ENCODE measurements at regions not wholly inside any gene's neighbourhood (a gene's known extent, or its start where the extent isn't known, plus 50 kb on each side); places are given as distances from the start of the nearest gene placed in this dataset.

DNA sequence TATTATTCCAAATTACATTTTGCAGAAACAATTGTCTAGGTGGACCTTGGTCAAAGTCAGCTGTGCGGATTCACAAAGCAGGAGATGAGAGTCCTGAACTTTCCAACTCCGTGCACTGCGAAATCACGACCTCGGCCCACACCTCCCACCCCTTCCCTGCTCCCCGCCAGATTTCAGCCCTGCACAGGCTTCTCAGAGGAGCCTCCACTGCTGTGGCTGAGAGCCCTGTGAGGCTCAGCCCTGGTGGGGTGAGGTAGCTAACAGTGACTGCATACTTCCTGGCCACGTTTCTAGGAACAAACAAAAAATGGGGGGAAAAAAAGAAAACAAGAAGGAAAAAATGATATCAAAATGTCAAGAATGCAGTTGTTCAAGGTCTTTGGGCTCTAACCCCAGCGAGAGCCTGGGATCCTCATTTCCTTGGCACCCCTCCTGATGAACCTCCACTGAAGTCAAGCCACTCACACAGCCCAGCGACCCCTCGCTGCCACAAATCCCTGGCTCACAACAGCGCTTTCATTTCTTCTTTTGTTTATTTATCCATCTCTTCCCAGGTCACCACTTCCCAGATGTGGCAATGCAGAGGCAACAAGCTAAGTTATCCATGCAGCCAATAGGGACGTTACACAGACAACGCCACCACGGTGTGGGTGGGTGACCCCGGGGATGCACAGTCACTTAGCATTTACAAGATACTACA lies 729.7 kb upstream of the ID2 start:
- DNase-seq: no peak

DNA sequence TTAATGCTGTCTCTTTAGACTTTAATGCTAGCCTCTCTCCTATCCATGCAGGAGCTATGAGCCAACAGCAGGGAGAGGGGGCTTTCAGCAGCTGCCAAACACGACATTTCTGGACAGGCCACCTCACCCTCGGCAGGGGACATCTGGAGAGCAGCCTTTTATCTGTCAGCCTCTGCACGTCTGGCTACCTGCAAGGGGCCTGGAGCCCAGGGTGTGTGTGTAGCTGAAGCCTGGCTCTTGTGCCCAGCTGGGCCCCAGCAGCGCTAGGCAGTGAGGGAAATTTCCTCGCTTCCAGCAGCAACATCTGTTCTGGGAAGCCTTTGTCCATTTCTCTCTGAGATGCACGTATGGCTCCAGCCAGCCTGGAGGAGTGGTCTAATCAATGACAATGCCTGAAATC lies 728.7 kb upstream of the ID2 start:
- DNase-seq: peak; percentile 3 to 83

DNA sequence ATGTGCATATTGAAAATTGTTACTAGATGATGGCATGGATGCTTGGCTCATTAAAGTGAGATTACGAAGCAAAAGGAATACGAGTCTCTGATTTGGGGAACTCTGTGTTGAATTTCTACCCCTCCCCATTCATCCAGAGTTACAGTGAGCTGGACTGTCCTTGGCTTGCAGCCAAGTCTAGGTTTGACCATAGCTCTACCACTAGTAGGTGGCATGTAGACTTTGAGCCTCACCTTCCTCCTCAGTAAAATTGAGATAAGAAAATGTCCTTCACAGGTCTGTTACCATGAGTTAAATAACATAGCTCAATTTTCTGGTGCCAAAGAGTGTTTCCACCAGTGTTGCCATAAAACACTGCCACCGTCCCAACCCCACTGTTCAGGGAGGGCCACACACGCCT lies 727.6 kb upstream of the ID2 start:
- no peak for DNase-seq

DNA sequence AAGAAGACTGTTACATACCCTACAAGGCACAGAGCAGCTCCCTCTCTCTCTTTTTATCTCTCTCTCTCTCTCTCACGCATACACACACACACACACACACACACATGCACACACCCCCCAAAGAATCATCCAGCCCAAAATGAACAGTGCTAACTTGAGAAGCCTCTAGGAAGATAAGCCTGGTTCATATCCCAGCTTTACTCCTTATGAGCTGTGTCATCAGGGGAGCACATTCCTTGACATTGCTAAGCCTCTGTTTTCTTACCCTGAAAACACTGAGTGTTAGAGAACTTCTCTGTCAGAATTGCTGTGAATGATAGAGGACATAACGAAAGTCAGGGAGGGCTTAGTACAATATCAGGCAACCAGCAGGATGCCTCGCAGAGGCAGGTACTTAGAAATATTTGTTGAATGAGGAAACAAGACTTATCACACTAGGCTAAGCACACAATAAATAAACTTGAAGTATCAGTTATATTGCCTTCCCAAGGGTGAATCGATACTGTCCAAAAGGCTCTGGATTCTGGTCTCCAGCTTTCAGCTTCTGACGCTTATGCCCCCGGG lies 725.6 kb upstream of the ID2 start:
- DNase-seq: no peak

DNA sequence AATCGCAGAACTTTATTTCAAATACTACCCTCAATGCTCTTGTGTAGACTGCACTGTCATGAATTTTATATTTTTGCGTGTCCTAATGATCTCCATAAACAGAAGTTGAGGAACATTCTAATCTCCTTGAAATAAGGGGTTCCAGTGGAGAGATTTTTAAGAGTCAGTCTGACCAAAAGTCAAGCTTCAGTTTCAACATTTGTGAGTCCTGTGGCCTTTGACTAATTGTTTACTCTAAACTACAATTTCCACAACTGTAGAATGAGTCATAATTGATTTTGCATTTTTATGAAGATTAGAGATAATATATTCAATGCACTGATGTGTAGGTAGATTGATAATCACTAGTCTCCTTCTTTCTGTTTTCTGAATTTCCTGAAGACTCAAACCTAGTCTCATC lies 720.3 kb upstream of the ID2 start:
- no peak for DNase-seq

DNA sequence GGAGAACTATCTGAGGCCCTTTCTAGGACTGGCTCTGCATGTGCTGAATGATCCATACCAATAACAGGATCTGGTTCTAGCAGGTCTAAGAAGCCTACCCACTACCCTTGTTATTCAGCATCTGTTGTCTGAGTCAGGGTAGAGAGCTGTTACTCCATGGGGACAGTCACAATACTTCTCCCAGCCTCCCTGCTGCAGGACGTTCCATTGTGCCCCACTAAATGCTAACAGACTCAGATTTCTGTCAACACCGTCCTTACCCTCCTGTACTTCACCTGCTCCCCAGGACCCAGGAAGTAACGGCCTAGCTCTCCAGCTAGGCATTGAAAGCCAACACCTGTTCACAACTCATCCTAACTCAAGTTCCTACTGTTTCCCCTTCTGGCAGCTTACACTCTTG lies 719.7 kb upstream of the ID2 start:
- no peak for DNase-seq

DNA sequence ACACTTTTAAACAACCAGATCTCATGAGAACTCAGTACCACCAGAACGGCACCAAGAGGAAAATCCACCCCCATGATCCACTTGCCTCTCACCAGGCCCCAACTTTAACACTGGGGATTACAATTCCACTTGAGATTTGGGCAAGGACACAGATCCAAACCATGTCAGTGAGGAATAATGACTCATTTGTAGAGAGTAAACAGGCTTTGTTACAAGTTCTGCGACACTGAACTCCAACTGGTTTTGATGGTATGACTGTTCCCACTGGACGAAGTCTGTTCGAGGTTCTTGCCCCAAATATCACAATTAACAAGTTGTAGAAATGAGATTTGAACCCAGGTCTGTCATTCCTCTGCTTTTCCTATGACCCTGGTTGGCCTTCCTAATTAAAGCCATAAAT lies 718.1 kb upstream of the ID2 start:
- no peak for DNase-seq

DNA sequence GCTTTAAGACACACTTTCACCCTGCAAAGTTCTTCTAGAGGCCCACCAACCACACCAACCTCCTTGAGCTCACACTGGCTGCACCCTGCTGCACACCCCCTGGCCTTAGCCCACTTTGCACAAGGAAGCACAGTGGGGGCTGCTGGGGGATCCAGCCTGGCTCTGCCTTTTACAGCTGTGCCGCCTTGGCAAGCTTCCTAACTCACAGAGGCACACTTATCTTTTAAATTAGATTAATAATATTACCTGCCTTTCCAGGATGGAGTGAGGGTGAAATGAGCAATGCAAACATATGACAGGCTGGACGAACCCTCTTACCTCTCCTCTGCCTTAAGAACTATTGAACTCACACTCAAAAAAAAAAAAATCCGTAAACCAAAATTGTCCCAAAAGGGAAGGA lies 715.8 kb upstream of the ID2 start:
- DNase-seq: no peak

DNA sequence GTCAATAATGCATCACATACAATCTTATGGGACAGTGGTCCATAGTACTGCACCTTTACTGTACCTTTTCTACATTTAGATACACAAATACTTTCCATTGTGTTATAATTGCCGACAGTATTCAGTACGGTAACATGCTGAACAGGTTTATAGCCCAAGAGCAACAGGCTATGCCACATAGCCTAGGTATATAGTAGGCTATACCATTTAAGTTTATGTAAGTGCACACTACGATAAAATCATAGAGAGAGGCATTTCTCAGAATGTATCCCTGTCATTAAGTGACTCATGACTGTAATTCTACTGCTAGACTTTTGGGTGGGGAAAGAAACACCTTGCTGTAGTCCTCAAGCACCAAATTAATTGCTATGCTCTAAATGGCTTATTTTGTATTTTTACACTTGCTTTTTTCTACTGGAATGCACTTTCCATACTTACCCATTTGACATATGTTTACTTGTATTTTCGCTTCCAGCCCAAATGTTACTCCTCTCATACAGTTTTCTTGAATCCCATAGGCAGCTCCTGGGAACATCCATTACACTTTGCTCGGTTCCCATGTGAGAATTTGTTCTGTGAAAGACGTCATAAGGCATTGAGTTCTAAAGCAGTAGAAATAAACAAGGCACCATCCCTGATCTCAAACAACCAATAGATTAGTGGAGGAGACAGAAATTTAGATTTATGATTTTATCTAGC lies 714.0 kb upstream of the ID2 start:
- no peak for DNase-seq

DNA sequence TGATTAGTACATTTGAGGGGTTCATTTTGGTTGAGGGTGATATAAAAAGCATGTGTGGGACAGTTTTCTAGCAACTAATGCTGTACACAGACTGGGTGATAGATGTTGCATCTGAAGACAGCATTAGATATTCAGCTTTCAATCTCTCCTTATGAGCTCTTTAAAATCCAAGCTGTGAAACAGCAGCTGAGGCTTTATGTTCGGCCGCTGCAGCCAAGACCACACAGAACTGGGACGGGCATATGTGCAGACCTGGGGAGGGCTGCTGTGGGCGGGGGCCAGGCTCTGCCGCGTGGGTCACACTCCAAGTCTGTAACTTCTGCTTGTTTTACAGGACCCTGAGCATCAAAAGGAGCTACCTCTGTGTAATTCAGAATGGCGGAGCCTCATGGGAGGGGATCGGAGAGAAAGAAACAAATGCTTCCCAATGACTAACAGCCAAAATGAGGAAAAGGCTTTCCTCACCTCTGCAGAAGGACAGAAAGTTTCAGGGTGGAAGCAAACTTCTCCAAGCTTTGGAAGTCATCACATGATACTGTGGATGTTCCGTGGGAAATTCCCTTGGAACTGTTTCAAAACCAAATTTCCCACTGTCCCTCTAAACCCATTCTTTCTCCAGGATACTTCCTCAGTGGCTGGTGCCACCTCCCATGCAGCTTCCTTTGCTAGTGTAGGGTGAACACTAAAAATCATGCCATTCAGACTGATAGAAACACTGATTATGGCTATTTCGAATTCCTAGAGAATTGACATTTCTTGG lies 711.9 kb upstream of the ID2 start:
- DNase-seq: no peak

DNA sequence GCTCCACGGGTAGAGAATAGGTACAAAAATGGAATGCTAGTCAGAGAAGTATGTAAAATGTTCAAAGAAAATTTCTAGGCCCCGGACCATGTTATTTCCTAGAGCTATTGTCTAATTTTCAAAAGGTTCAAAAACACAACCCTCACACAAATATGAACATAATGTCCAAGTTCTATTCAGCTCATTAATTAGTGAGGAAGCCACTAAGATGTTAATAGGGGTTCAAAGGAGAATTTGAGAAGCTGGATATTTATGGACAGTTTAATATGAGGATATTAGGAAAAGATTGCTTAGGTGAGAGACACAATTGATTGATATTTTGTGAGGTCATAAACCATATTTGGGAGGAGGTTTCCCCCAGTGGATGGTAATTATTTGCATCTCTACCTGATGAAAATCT lies 710.6 kb upstream of the ID2 start:
- no peak for DNase-seq

DNA sequence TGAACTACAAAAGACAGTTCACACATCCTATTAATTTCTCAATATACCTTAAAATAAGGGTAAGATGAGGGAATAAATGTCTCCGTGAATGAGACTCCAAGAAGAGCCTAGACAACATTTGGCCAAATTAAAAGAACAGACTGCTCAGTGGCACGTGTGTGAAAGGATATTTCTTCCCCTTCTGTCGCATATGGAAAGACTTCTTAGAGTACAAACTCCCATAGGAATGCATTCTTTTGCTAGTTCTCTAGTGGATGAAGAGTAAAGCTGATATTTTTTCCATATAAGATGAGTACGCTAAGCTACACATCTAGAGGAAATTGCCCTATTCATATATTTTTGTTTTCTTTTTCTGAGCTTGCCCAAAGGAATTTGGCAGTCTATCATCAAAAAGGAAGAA lies 710.0 kb upstream of the ID2 start:
- no peak for DNase-seq

DNA sequence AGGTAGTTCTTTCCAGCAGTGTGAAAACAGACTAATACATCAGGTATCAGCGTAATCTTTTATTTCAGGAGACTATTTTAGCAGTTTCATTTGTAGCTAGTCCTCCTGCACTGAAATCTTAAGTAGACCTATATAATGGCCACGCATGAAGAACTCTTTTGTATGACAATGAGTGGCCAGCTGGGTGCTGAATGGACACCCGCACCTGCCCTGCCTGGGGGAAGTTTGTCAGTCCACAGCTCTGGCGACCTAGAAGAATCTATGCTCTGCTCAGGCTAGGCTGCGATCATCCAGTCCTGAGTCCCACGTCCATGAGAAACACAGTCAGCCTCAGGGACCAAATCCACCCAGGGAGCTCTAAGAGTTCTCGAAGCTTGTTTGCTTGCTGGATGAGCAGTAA lies 709.2 kb upstream of the ID2 start:
- DNase-seq: no peak

DNA sequence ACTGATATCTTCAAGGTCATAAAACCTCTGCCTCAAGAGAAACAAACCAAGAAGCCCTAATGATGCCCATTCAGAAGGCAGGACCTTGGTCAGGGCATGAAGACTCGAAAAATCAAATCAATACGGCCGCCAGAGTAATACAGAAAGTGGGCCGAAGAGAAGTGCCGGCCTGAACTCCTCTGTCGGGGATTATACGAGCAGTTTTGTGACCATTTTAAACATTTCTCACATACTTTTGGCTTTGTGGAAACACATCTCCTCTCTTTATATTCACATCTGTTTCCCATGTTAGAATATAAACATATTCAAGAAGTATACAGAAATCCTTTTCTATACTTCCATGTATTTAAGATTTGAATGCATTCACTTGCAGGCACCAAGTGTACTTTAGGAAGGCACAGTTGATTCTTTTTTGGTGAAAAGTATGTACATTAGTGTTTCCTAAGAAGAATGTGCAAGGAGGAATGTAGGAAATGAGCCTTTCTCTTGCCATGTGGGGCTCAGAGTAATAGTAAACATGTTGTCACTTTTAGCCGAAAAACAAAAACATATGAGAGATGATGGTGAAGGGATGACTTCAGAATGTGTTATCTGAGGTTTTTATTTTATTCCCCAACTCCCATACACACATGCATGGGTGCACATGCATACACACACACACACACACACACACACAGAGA lies 707.9 kb upstream of the ID2 start:
- no peak for DNase-seq

DNA sequence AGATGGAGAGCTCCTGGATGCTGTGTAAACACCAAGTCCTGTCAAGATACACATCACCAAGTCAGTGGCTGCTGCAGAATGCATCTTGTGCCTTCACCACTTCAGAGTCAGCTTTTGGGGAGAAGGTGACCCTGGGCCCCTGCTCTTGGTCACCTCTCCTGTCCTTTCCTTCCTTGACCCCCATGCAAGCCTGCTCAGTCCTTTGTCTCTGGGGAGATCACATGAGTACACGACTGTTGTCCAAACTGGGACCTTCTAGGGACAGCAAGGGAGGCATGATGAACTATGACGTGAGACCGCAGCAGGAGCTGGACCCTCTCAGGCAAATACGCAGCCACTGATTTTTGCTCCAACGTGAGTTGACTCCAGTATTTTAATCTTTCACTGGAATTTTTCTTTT lies 706.9 kb upstream of the ID2 start:
- DNase-seq: no peak

DNA sequence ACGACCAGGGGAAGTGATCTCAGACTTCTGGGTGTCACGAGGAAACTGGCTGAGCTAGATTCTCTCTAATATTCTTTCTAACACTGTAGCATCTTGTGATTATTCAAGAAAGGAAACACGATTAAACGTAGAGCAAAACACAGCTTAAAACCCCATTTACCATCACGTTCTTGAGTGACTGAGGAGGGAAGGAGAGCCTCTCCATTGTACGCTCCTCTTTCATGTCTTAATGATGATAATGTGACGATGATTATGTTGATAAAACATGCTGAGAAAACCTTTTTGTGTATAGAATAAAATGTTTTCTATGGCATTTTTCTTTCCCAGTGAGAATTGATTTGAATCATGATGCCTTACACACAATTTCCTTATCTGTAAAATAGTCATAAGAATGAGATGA lies 705.6 kb upstream of the ID2 start:
- no peak for DNase-seq

DNA sequence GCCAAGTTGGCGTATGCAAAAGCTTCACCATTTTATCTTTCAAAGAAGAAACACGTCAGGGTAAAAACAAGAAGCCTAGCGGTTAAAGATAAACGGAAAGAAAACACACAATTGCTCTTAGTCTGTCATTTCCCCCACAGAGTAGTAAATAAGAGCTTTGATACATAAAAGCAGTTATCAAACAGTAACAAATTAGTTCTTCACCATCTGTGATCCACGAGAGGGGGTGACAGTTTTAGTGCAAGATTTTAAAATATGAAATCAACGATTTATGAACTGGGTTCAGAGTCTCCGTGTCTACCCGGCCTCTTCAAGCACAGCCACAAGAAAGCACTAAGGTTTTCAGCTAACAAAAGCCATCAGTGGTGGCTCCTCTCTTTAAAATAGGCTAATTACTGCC lies 703.9 kb upstream of the ID2 start:
- DNase-seq: no peak

DNA sequence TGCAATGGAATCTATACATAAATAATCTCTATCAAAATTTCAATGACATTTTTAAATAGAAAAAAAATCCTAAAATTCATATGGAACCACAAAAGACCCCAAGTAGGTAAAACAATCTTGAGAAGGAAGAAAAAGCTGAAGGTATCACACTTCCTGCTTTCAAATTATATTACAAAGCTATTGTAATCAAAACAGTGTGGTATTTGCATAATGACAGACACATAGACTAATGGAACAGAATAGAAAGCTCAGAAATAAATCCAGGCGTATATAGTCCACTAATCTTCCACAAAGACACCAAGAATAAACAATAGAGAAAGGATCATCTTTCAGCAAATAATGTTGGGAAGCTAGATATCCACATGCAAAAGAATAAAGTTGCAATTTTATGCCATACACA lies 699.8 kb upstream of the ID2 start:
- DNase-seq: no peak

DNA sequence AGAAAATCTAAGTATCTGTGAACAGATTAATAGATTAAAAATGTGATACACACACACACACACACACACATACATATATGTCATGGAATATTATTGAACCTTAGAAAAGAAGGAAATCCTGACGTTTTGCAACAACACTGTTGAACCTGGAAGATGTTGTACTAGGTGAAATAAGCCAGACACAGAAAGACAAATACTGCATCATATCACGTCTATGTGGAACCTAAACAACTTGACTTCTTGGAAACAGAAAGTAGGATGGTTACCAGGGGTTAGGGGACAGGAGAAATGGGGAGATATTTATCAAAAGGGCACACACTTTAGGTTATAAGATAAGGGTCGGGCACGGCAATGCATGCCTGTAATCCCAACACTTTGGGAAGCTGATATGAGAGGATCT lies 698.4 kb upstream of the ID2 start:
- no peak for DNase-seq

DNA sequence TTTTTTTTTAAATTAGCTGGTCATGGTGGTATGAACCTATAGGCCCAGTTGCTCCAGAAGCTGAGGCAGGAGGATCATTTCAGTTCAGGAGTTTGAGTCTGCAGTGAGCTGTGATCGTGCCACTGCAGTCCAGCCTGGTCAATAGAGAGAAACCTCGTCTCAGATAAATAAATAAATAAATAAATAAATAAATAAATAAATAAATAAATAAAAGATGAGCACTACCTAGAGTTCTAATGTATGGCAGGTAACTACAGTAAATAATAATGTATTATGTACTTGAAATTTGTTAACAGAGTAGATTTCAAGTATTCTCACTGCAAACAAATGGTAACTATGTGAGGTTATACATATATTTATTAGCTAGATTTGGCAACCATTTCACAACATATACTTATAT lies 697.9 kb upstream of the ID2 start:
- no peak for DNase-seq

DNA sequence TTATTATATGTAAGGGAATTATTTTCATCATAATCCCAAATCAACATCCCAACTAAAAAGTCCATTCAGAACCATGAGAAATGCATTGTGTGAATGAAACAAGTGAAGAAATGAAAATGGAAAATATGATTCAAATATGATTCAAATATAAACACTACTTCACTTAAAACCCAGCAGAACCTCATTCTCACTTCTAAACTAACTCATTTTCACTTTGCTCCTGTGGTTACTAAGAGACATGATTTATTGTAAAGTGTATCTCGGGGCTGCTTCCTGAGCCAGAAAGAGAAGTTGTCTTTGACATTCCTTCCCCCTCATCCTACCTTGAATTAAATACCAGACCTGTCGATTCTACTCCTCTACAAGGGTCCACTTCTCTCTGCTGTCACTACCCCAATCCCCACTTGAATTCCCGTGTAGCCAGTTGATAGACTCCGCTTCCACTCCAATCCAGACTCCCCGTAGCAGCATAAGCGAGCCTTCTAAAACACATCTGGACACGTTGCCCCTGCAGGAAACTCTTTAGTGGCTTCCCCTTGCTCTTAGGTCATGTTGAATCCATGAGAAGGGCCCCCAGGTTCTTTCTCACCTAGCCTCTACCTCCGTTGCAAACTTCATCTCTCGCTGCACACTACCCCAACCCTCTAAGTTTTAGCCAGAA lies 697.0 kb upstream of the ID2 start:
- no peak for DNase-seq

DNA sequence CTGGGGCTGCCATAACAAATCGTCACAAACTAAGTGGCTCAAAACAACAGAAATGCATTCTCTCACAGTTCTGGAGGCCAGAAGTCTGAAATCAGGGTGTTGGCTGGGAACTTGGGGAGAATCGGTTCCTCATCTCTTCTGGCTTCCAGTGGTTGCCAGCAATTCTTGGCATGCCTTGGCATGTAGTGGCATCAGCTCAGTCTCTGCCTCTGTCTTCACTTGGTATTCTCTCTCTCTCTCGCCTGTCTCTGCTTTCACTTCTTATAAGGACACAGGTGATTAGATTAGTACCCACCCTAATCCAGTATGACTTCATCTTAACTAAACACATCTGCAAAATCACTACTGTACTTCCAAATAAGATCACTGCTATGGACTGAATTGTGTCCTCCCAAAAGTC lies 695.4 kb upstream of the ID2 start:
- DNase-seq: no peak

DNA sequence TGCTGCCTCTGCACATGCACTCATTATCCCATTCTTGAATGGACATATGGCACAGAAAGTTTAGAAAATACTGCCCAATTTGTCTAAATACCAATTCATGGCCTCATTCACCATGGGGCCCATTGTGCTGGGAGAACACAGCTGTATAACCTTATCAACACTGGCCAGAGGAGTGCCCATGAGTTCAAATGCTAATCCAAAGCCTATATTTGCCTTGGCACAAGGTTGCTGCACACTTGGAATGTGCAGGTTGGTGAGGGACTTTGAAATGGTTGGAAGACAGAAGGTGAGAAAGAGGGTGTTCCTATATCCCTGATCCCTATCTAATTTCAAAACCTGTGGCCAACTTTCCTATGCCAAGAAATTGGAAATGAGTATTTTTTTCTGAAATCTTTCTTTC lies 693.9 kb upstream of the ID2 start:
- no peak for DNase-seq
